H1 (cell line): ENCODE measurements at regions not wholly inside any gene's neighbourhood (a gene's known extent, or its start where the extent isn't known, plus 50 kb on each side); places are given as distances from the start of the nearest gene placed in this dataset.

ENCODE experiments used
- CHD7 ChIP-seq: fragments of 300-600 bp; sonication (generic); IDR thresholded peaks from 2 replicates; pipeline ENCODE4 v1.7.1; 2012; ENCODE audit warnings: low read length, moderate library complexity, mild to moderate bottlenecking, inconsistent platforms; ENCODE audit not compliant: insufficient replicate concordance
- CTBP2 ChIP-seq: IDR thresholded peaks from 2 replicates; pipeline ENCODE4 v1.7.0; 2011; ENCODE audit warnings: borderline replicate concordance, mild to moderate bottlenecking, moderate library complexity, mixed read lengths, low read length; ENCODE audit not compliant: insufficient read depth, insufficient read length
- KDM1A ChIP-seq: fragments of 200-600, 300-600 bp; sonication (generic); IDR thresholded peaks from 2 replicates; pipeline ENCODE4 v1.7.1; 2016; ENCODE audit warnings: mild to moderate bottlenecking, low read length, borderline replicate concordance
- RAD21 ChIP-seq, 2 experiments: IDR thresholded peaks in 1 of 2; conservative IDR thresholded peaks in 1 of 2; 2 replicates each; pipeline ENCODE4 v1.6.1; 2011; ENCODE audit warnings: low read depth in 2 of 2, low read length in 2 of 2, improper control_type of control experiment in 1 of 2, inconsistent platforms in 1 of 2, mild to moderate bottlenecking in 1 of 2, moderate library complexity in 1 of 2
- SIRT6 ChIP-seq: IDR thresholded peaks from one replicate; pipeline ENCODE4 v1.7.1; 2012; ENCODE audit warnings: low read length, inconsistent platforms

GRCh38 chr5:67765697-67766096 is 449.9 kb upstream of the PIK3R1 start (continued):
- TF ChIP-seq CHD7 (no peak), KDM1A (no peak), SIRT6 (no peak), RAD21 (IDR thresholded peaks at IDR 0.05 in 1 of 2, conservative IDR thresholded peaks at IDR 0.05 in 1 of 2; ENCODE audit: low read depth in 2 of 2, low read length in 2 of 2) (no peak), CTBP2 (no peak)
- TF ChIP-seq, all 59 proteins: peak for 0
